ENCODE measurements at regions not wholly inside any gene's neighbourhood (a gene's known extent, or its start where the extent isn't known, plus 50 kb on each side); places are given as distances from the start of the nearest gene placed in this dataset.

DNA sequence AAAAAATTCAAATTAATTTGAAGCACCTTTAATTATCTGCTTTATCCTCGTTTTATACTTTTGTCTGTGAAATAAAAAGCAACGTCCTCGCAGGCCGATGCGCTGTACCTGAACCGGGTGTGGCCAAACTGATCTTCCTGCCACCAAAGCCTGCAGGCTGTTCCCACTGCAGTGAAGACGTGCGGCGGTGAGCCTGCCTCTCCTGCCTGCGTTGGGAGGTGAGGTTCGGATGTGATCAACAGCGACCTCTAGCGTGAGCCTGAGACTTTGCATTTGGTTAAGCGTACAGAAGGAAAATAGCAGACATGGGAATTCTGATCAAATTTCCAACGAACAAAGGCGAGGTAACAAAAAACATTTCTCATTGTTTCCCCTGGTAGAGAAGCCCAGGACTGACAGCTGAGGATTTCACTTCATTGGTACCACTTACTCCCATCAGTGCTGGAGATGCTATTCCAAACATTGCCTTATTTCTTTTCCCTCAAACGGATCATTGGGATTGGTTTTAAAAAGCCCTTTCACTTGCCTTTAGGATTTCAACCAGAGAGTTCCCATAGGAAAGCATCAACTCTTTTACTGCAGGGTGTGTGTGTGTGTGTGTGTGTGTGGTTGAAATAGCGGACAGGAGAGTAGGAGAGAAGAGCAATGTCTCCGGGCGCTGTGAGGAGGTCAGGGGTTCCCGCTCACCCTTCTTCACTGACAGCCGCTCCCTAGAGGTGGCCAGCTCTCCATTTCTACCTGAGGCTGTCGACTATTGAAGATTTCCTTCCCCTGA, 56.6 kb upstream of the CCN6 start:
- Histone ChIP-seq H3K4me3 (ENCODE audit: low read depth, low read length) (no peak overlapping the region), H3K36me3 (ENCODE audit: control insufficient read depth, insufficient read depth, low read length) (no peaks in the 10 kb centered on the region), H3K9me3 (no peaks in the 10 kb centered on the region), H3K4me1 (no peaks in the 10 kb centered on the region), H3K27me3 (replicated peaks; ENCODE audit: control insufficient read depth, insufficient read depth, low read length) (no peaks in the 10 kb centered on the region)
- H3K27ac Mint-ChIP-seq (ENCODE audit: unreplicated experiment): no peak overlapping the region
- no peaks in the 10 kb centered on the region for H3K36me3 Mint-ChIP-seq (ENCODE audit: insufficient read depth, unreplicated experiment)
- CTCF ChIA-PET: no interaction called here
- POLR2A ChIA-PET: no interaction called here
- TF ChIP-seq, protein P1, sequence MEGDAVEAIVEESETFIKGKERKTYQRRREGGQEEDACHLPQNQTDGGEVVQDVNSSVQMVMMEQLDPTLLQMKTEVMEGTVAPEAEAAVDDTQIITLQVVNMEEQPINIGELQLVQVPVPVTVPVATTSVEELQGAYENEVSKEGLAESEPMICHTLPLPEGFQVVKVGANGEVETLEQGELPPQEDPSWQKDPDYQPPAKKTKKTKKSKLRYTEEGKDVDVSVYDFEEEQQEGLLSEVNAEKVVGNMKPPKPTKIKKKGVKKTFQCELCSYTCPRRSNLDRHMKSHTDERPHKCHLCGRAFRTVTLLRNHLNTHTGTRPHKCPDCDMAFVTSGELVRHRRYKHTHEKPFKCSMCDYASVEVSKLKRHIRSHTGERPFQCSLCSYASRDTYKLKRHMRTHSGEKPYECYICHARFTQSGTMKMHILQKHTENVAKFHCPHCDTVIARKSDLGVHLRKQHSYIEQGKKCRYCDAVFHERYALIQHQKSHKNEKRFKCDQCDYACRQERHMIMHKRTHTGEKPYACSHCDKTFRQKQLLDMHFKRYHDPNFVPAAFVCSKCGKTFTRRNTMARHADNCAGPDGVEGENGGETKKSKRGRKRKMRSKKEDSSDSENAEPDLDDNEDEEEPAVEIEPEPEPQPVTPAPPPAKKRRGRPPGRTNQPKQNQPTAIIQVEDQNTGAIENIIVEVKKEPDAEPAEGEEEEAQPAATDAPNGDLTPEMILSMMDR (IDR thresholded peaks at IDR 0.05; ENCODE audit: insufficient read depth in 1 of 2, low read depth in 1 of 2, low read length in 1 of 2, severe bottlenecking in 1 of 2, unreplicated experiment in 1 of 2): peak; percentile 77 to 80
- H3K4me1 Mint-ChIP-seq (ENCODE audit: low read depth, unreplicated experiment): no peaks in the 10 kb centered on the region
- H3K4me3 Mint-ChIP-seq (ENCODE audit: unreplicated experiment): no peak overlapping the region
- H3K27me3 Mint-ChIP-seq (ENCODE audit: insufficient read depth, unreplicated experiment): peaks cover 4% of the 10 kb centered on the region
- intact Hi-C loops (cut with micrococcal nuclease; ENCODE audit: unreplicated experiment): loop anchor here (1.0 to 10.0 kb wide), 6 partner anchors 40 to 512 kb away; partner anchors contain the start of genes FYN and REV3L
- DNase-seq: peak; percentile 80
- BruUV-seq (replicated peaks): no TSS peak
- no peaks in the 10 kb centered on the region for H3K9me3 Mint-ChIP-seq (ENCODE audit: unreplicated experiment)

DNA sequence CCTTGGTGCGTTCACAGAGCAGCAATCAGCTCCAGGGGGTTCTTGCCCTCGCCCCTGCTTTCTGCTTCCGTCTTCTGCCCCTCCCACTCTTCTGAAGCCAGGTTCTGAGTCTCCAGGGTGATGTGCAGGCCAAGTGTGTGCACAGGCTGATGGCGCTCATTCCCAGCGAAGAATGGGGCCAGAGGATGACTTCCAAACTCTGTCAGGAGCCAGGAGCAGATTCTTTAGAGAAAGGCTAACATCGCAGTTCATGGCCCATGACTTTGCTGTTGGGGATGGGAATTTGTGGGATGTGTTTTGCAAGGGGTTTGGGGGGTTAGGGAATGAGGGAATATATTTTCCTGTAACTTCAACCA, 56.1 kb upstream of the CCN6 start:
- H3K9me3 Mint-ChIP-seq (ENCODE audit: unreplicated experiment): no peaks in the 10 kb centered on the region
- ChIA-PET CTCF (no interaction called here), POLR2A (no interaction called here)
- no peak overlapping the region for H3K4me3 Mint-ChIP-seq (ENCODE audit: unreplicated experiment)
- no peaks in the 10 kb centered on the region for H3K27me3 ChIP-seq (replicated peaks; ENCODE audit: control insufficient read depth, insufficient read depth, low read length)
- H3K4me3 ChIP-seq (ENCODE audit: low read depth, low read length): no peak overlapping the region
- H3K4me1 Mint-ChIP-seq (ENCODE audit: low read depth, unreplicated experiment): no peaks in the 10 kb centered on the region
- no peak overlapping the region for H3K27ac Mint-ChIP-seq (ENCODE audit: unreplicated experiment)
- TF ChIP-seq, protein P1 (IDR thresholded peaks at IDR 0.05; ENCODE audit: insufficient read depth in 1 of 2, low read depth in 1 of 2, low read length in 1 of 2, severe bottlenecking in 1 of 2, unreplicated experiment in 1 of 2): no peak
- no peaks in the 10 kb centered on the region for H3K9me3 ChIP-seq
- H3K36me3 Mint-ChIP-seq (ENCODE audit: insufficient read depth, unreplicated experiment): no peaks in the 10 kb centered on the region
- intact Hi-C loops (cut with micrococcal nuclease; ENCODE audit: unreplicated experiment): loop anchor here (1.0 to 10.0 kb wide), 6 partner anchors 41 to 513 kb away; partner anchors contain the start of genes FYN and REV3L
- H3K27me3 Mint-ChIP-seq (ENCODE audit: insufficient read depth, unreplicated experiment): peaks cover 4% of the 10 kb centered on the region
- no peaks in the 10 kb centered on the region for H3K4me1 ChIP-seq
- no peak for DNase-seq
- no TSS peak for BruUV-seq (replicated peaks)
- no peaks in the 10 kb centered on the region for H3K36me3 ChIP-seq (ENCODE audit: control insufficient read depth, insufficient read depth, low read length)

DNA sequence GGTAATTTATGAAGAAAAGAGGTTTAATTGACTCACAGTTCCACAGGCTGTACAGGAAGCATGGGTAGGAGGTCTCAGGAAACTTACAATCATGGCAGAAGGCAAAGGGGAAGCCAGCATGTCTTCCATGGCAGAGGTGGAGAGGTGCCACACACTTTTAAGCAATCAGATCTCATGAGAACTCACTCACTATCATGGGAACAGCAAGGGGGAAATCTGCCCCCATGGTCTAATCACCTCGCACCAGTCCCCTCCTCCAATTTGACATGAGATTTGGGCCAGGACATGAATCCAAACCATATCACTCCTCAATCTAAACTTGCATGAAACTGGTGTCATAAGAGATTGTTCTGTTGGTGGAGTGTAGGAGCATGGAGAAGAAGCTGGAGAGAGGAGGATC, 51.6 kb upstream of the CCN6 start:
- BruUV-seq (replicated peaks): no TSS peak
- no peaks in the 10 kb centered on the region for H3K9me3 ChIP-seq
- TF ChIP-seq, protein P1 (IDR thresholded peaks at IDR 0.05; ENCODE audit: insufficient read depth in 1 of 2, low read depth in 1 of 2, low read length in 1 of 2, severe bottlenecking in 1 of 2, unreplicated experiment in 1 of 2): no peak
- intact Hi-C loops (cut with micrococcal nuclease; ENCODE audit: unreplicated experiment): no loop called here
- POLR2A ChIA-PET: no interaction called here
- H3K4me3 Mint-ChIP-seq (ENCODE audit: unreplicated experiment): no peak overlapping the region
- no peak overlapping the region for H3K27ac Mint-ChIP-seq (ENCODE audit: unreplicated experiment)
- H3K27me3 ChIP-seq (replicated peaks; ENCODE audit: control insufficient read depth, insufficient read depth, low read length): no peaks in the 10 kb centered on the region
- H3K36me3 Mint-ChIP-seq (ENCODE audit: insufficient read depth, unreplicated experiment): no peaks in the 10 kb centered on the region
- no peaks in the 10 kb centered on the region for H3K9me3 Mint-ChIP-seq (ENCODE audit: unreplicated experiment)
- H3K4me1 ChIP-seq: no peaks in the 10 kb centered on the region
- H3K27me3 Mint-ChIP-seq (ENCODE audit: insufficient read depth, unreplicated experiment): peaks cover 9% of the 10 kb centered on the region
- H3K4me1 Mint-ChIP-seq (ENCODE audit: low read depth, unreplicated experiment): no peaks in the 10 kb centered on the region
- CTCF ChIA-PET: no interaction called here
- DNase-seq: no peak
- no peak overlapping the region for H3K4me3 ChIP-seq (ENCODE audit: low read depth, low read length)
- H3K36me3 ChIP-seq (ENCODE audit: control insufficient read depth, insufficient read depth, low read length): no peaks in the 10 kb centered on the region

All from Caco-2 (cell line).